IMR-90 (cell line): ENCODE measurements at regions not wholly inside any gene's neighbourhood (a gene's known extent, or its start where the extent isn't known, plus 50 kb on each side); places are given as distances from the start of the nearest gene placed in this dataset.

ENCODE experiments used
- ATAC-seq: fragments of 200-7000 bp; cut with Tn5 transposase; 2 replicates; pipeline ENCODE4 v1.9.1; 2020; ENCODE audit warnings: low read depth, mild to moderate bottlenecking, moderate library complexity
- BruUV-seq: library from RNA; stranded (reverse); fragments of 400-500 nt; replicated peaks from 2 replicates; lab custom pipeline; 2021; lab: Mats Ljungman, UMichigan
- CTCF ChIA-PET: fragments of 300-600 bp; formaldehyde crosslinking; extraction: SDS; loops from one replicate; lab custom pipeline; 2021; ENCODE audit warnings: antibody characterized with exemption; lab: Yijun Ruan, JAX
- POLR2A ChIA-PET: fragments of 300-600 bp; sonication (Branson Sonifier 250); formaldehyde crosslinking; loops from one replicate; lab custom pipeline; 2022; ENCODE audit warnings: antibody characterized with exemption; ENCODE audit not compliant: unreplicated experiment; lab: Charles Lee
- DNase-seq: peaks from one replicate; pipeline ENCODE4 v3.0.0; 2013
- H2AFZ ChIP-seq: replicated peaks from 2 replicates; pipeline ENCODE3; 2013; ENCODE audit warnings: low read length, mild to moderate bottlenecking; ENCODE audit not compliant: poor library complexity
- H2AK5ac ChIP-seq: 2 replicates; pipeline ENCODE4 v1.6.1; 2013; ENCODE audit warnings: low read depth, low read length, inconsistent platforms
- H2AK9ac ChIP-seq: replicated peaks from 2 replicates; pipeline ENCODE3; 2013; ENCODE audit warnings: mild to moderate bottlenecking, low read depth, low read length, moderate library complexity; ENCODE audit not compliant: poor library complexity
- H2BK120ac ChIP-seq: 2 replicates; pipeline ENCODE4 v1.6.1; 2013; ENCODE audit warnings: low read depth, low read length, inconsistent platforms
- H2BK15ac ChIP-seq: 3 replicates; pipeline ENCODE4 v1.6.1; 2013; ENCODE audit warnings: low read depth, low read length, inconsistent platforms
- H2BK20ac ChIP-seq: 2 replicates; pipeline ENCODE4 v1.6.1; 2013; ENCODE audit warnings: low read depth, mild to moderate bottlenecking, inconsistent platforms, low read length, moderate library complexity
- H2BK5ac ChIP-seq: 2 replicates; pipeline ENCODE4 v1.6.1; 2013; ENCODE audit warnings: mild to moderate bottlenecking, low read depth, low read length, inconsistent platforms; ENCODE audit not compliant: poor library complexity, severe bottlenecking
- H3K14ac ChIP-seq: replicated peaks from 2 replicates; pipeline ENCODE4 v1.6.1; 2013; ENCODE audit warnings: low read depth, low read length, inconsistent platforms
- H3K18ac ChIP-seq: 2 replicates; pipeline ENCODE4 v1.6.1; 2013; ENCODE audit warnings: low read depth, low read length, control low read depth
- H3K23ac ChIP-seq: 2 replicates; pipeline ENCODE4 v1.6.1; 2013; ENCODE audit warnings: low read depth, low read length, inconsistent platforms
- H3K27ac ChIP-seq: 2 replicates; pipeline ENCODE4 v1.5.1; 2013; ENCODE audit warnings: mild to moderate bottlenecking, control low read depth, low read length; ENCODE audit not compliant: insufficient read depth
- H3K27me3 ChIP-seq: 2 replicates; pipeline ENCODE4 v1.6.1; 2013; ENCODE audit warnings: low read length; ENCODE audit not compliant: control insufficient read depth, insufficient read depth
- H3K36me3 ChIP-seq: 2 replicates; pipeline ENCODE4 v1.6.1; 2013; ENCODE audit warnings: low read length, mixed read lengths; ENCODE audit not compliant: control insufficient read depth, insufficient read depth
- H3K4ac ChIP-seq: 2 replicates; pipeline ENCODE4 v1.6.1; 2013; ENCODE audit warnings: low read depth, low read length, inconsistent platforms
- H3K4me1 ChIP-seq: 2 replicates; pipeline ENCODE4 v1.6.1; 2013; ENCODE audit warnings: low read length, mixed read lengths; ENCODE audit not compliant: control insufficient read depth, insufficient read depth
- H3K4me2 ChIP-seq: 2 replicates; pipeline ENCODE4 v1.6.1; 2013; ENCODE audit warnings: low read depth, mild to moderate bottlenecking, control low read depth, low read length, moderate library complexity
- H3K4me3 ChIP-seq: 2 replicates; pipeline ENCODE4 v1.5.1; 2013; ENCODE audit warnings: low read depth, mild to moderate bottlenecking, control low read depth, low read length, moderate library complexity; ENCODE audit not compliant: insufficient read depth
- H3K56ac ChIP-seq: 2 replicates; pipeline ENCODE4 v1.6.1; 2013; ENCODE audit warnings: low read length, inconsistent platforms; ENCODE audit not compliant: insufficient read depth; ENCODE audit errors: extremely low read depth
- H3K79me1 ChIP-seq, 2 experiments: 2 replicates each; pipeline ENCODE4 v1.6.1; 2013; ENCODE audit warnings: low read length in 2 of 2, inconsistent platforms in 1 of 2, low read depth in 1 of 2
- H3K9ac ChIP-seq: 2 replicates; pipeline ENCODE4 v1.6.1; 2013; ENCODE audit warnings: low read depth, low read length, control low read depth
- H3K9me1 ChIP-seq: 2 replicates; pipeline ENCODE4 v1.6.1; 2013; ENCODE audit warnings: low read length, inconsistent platforms; ENCODE audit not compliant: insufficient read depth
- H3K9me3 ChIP-seq: 2 replicates; pipeline ENCODE4 v1.6.1; 2013; ENCODE audit warnings: low read length; ENCODE audit not compliant: control insufficient read depth, insufficient read depth
- H4K20me1 ChIP-seq: 2 replicates; pipeline ENCODE4 v1.6.1; 2013; ENCODE audit warnings: low read length, inconsistent platforms; ENCODE audit not compliant: insufficient read depth
- H4K5ac ChIP-seq: 2 replicates; pipeline ENCODE4 v1.6.1; 2013; ENCODE audit warnings: mild to moderate bottlenecking, low read depth, low read length, control low read depth
- H4K8ac ChIP-seq, 2 experiments: 2 replicates each; pipeline ENCODE4 v1.6.1; 2013; ENCODE audit warnings: low read depth in 2 of 2, low read length in 2 of 2, control low read depth in 1 of 2, inconsistent platforms in 1 of 2
- H4K91ac ChIP-seq: 2 replicates; pipeline ENCODE4 v1.6.1; 2013; ENCODE audit warnings: low read depth, low read length, inconsistent platforms; ENCODE audit not compliant: insufficient read depth
- BHLHE40 ChIP-seq: fragments of 150-350 bp; IDR thresholded peaks from 2 replicates; pipeline ENCODE4 v1.6.1; 2016; ENCODE audit warnings: mild to moderate bottlenecking, low read depth, low read length
- CEBPB ChIP-seq: IDR thresholded peaks from 2 replicates; pipeline ENCODE4 v1.6.1; 2012; ENCODE audit warnings: low read depth, low read length, improper control_type of control experiment
- NFE2L2 ChIP-seq: fragments of 150-350 bp; IDR thresholded peaks from 2 replicates; pipeline ENCODE4 v1.6.1; 2016; ENCODE audit warnings: low read depth, mild to moderate bottlenecking, low read length
- POLR2A ChIP-seq: IDR thresholded peaks from 2 replicates; pipeline ENCODE4 v1.6.1; 2012; ENCODE audit warnings: mild to moderate bottlenecking, low read depth, low read length
- WGBS, 2 experiments: methylation state at CpG; one replicate each; pipeline versions ENCODE4 v1.1.5 to v1.1.7; 2013; ENCODE audit warnings: missing lambda C conversion rate in 2 of 2; ENCODE audit not compliant: insufficient read length in 1 of 2; ENCODE audit errors: extremely low coverage in 2 of 2; 5-methylcytosine and 5-hydroxymethylcytosine counted together
- dilution Hi-C: fragments of 300-500 bp; cut with HindIII; formaldehyde crosslinking; loops from one replicate; pipeline ENCODE4 v1.14.3; 2018; ENCODE audit warnings: low sequenced_read_pairs; ENCODE audit not compliant: unreplicated experiment
- in situ Hi-C: fragments of 300-500 bp; cut with MboI; formaldehyde crosslinking; loops from 3 replicates; pipeline ENCODE4 v1.14.3; 2019; ENCODE audit warnings: low sequenced_read_pairs, inconsistent platforms, mixed read lengths
- intact Hi-C: fragments of 100-400 bp; cut with micrococcal nuclease; formaldehyde crosslinking; loops from 2 replicates; pipeline ENCODE4 v1.10.0; 2022
- TF ChIP-seq, protein P1 (sequence below): fragments of 150-350 bp; IDR thresholded peaks from 2 replicates; pipeline ENCODE4 v1.6.1; 2017; ENCODE audit warnings: mild to moderate bottlenecking, antibody characterized with exemption, low read length, low read depth
- TF ChIP-seq, protein P2 (sequence below): fragments of 150-350 bp; IDR thresholded peaks from 2 replicates; pipeline ENCODE4 v1.6.1; 2016; ENCODE audit warnings: low read depth, mild to moderate bottlenecking, low read length, moderate library complexity, borderline replicate concordance

DNA sequence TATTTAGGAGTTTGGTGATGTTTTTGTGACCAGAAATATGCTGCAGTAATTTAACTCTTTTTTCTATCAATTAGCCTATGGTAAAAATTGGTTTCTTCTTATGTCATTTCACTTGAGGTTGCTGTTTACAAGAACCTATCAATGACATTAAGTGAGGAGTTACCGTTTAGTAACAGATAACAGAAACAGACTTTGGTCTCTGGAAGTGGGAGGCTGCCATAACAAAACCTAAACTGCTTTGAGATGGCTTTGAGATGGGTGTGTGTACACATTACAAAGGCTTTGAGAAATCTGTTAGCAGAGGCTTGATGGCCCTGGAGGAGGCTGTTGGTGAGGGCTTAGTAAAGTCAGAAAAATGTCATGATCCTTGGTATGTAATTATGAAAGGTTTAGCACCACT lies 90.0 kb downstream of the TMEM114 start:
- TF ChIP-seq, protein P1, sequence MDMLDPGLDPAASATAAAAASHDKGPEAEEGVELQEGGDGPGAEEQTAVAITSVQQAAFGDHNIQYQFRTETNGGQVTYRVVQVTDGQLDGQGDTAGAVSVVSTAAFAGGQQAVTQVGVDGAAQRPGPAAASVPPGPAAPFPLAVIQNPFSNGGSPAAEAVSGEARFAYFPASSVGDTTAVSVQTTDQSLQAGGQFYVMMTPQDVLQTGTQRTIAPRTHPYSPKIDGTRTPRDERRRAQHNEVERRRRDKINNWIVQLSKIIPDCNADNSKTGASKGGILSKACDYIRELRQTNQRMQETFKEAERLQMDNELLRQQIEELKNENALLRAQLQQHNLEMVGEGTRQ: no peak
- no peak for TF ChIP-seq CEBPB
- TF ChIP-seq POLR2A: no peak
- TF ChIP-seq, protein P2, sequence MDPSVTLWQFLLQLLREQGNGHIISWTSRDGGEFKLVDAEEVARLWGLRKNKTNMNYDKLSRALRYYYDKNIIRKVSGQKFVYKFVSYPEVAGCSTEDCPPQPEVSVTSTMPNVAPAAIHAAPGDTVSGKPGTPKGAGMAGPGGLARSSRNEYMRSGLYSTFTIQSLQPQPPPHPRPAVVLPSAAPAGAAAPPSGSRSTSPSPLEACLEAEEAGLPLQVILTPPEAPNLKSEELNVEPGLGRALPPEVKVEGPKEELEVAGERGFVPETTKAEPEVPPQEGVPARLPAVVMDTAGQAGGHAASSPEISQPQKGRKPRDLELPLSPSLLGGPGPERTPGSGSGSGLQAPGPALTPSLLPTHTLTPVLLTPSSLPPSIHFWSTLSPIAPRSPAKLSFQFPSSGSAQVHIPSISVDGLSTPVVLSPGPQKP: no peak
- no peak for TF ChIP-seq NFE2L2
- no peak for TF ChIP-seq BHLHE40
- no peak overlapping the region for H3K4ac ChIP-seq
- in situ Hi-C loops (no loop called here), intact Hi-C loops (no loop called here), dilution Hi-C loops (no loop called here)
- H3K18ac ChIP-seq: no peak overlapping the region
- H3K36me3 ChIP-seq: no peaks in the 10 kb centered on the region
- no peak overlapping the region for H2BK5ac ChIP-seq
- H3K4me3 ChIP-seq: no peak overlapping the region
- no peak overlapping the region for H4K91ac ChIP-seq
- no peaks in the 10 kb centered on the region for H3K79me1 ChIP-seq
- H3K9ac ChIP-seq: no peak overlapping the region
- H2BK20ac ChIP-seq: no peak overlapping the region
- H4K5ac ChIP-seq: no peak overlapping the region
- no peaks in the 10 kb centered on the region for H3K27me3 ChIP-seq
- H3K9me3 ChIP-seq: no peaks in the 10 kb centered on the region
- no peak overlapping the region for H2AFZ ChIP-seq
- ATAC-seq (no peak), DNase-seq (no peak)
- no peaks in the 10 kb centered on the region for H4K20me1 ChIP-seq
- no peak overlapping the region for H3K27ac ChIP-seq
- ChIA-PET POLR2A (no interaction called here), CTCF (no interaction called here)
- H4K8ac ChIP-seq: no peak overlapping the region
- BruUV-seq: no TSS peak
- no peak overlapping the region for H3K4me2 ChIP-seq
- no peaks in the 10 kb centered on the region for H3K4me1 ChIP-seq
- no peak overlapping the region for H2AK5ac ChIP-seq
- H2AK9ac ChIP-seq: no peak overlapping the region
- H3K56ac ChIP-seq: no peak overlapping the region
- no CpG with 5 or more reads among the region's 1 CpG for WGBS, 2 experiments
- H3K9me1 ChIP-seq: no peaks in the 10 kb centered on the region
- no peak overlapping the region for H2BK120ac ChIP-seq
- H3K23ac ChIP-seq: no peak overlapping the region
- no peak overlapping the region for H3K14ac ChIP-seq
- H2BK15ac ChIP-seq: no peak overlapping the region
